ENCODE measurements at regions not wholly inside any gene's neighbourhood (a gene's known extent, or its start where the extent isn't known, plus 50 kb on each side); places are given as distances from the start of the nearest gene placed in this dataset.

DNA sequence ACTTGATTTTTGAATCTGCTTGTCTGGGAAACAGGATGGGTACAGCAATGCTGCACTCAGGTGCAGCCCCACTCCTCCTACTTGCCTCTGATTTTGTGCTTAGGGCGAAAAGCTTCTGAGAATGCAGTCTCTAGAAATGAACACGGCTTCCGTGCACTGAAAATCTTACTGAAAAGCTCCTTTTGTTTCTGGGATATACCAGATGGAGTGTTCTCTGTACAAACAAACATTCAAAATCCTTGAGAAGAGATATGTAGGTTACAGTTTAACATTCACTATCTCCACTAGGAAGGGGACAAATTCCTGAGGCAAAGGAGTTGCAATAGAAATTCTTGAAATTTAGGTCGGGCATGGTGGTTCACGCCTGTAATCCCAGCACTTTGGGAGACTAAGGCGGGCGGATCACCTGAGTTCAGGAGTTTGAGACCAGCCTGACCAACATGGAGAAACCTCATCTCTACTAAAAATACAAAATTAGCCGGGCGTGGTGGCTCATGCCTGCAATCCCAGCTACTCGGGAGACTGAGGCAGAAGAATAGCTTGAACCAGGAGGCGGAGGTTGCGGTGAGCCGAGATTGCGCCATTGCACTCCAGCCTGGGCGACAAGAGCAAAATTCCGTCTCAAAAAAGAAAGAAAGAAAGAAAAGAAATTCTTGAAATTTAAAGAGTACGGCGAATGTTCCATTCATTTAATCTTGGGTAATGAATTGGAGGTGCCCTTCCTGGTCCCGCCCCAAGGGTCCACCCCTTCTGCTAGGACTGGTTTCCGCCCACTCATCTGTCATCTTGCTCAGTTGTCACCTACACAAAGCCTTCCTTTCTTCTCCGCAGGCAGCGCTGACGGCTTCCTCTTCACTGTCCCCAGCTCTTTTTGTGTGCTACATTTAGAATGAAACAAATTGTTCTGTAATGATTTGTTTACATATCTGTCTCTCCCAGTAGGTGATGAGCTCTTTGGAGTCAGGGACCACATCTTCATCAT lies 92.4 kb downstream of the SOCS6 start:
- H3K4me3 ChIP-seq (ENCODE audit: severe bottlenecking), result no peak overlapping the region
- H3K27ac ChIP-seq (ENCODE audit: poor library complexity, severe bottlenecking), result no peak overlapping the region

More for the DNA sequence above, 92.4 kb downstream of the SOCS6 start:
- Histone ChIP-seq H3K27me3 (ENCODE audit: insufficient read depth, poor library complexity, severe bottlenecking) (no peaks in the 10 kb centered on the region), H3K4me1 (ENCODE audit: insufficient read depth, poor library complexity, severe bottlenecking) (peaks cover 22% of the 10 kb centered on the region), H3K36me3 (ENCODE audit: low read depth) (no peaks in the 10 kb centered on the region), H3K9me3 (ENCODE audit: severe bottlenecking) (no peaks in the 10 kb centered on the region)
- DNase-seq (ENCODE audit: low spot score) (no peak), ATAC-seq (ENCODE audit: low read depth) (no peak)
- TF ChIP-seq, protein P1, sequence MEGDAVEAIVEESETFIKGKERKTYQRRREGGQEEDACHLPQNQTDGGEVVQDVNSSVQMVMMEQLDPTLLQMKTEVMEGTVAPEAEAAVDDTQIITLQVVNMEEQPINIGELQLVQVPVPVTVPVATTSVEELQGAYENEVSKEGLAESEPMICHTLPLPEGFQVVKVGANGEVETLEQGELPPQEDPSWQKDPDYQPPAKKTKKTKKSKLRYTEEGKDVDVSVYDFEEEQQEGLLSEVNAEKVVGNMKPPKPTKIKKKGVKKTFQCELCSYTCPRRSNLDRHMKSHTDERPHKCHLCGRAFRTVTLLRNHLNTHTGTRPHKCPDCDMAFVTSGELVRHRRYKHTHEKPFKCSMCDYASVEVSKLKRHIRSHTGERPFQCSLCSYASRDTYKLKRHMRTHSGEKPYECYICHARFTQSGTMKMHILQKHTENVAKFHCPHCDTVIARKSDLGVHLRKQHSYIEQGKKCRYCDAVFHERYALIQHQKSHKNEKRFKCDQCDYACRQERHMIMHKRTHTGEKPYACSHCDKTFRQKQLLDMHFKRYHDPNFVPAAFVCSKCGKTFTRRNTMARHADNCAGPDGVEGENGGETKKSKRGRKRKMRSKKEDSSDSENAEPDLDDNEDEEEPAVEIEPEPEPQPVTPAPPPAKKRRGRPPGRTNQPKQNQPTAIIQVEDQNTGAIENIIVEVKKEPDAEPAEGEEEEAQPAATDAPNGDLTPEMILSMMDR (IDR thresholded peaks at IDR 0.05; ENCODE audit: poor library complexity, severe bottlenecking), result no peak
